Heart right ventricle (tissue), 16 donors: ENCODE measurements at regions not wholly inside any gene's neighbourhood (a gene's known extent, or its start where the extent isn't known, plus 50 kb on each side); places are given as distances from the start of the nearest gene placed in this dataset.

Experiments used
- ATAC-seq, 8 donors: fragments of 200-7000 bp; cut with Tn5 transposase; one replicate each; pipeline ENCODE4 v1.9.1; 2020; ENCODE audit warnings: mild to moderate bottlenecking in 8 of 8, moderate library complexity in 8 of 8, moderate number of reproducible peaks in 1 of 8
- DNase-seq, 2 donors: peaks; one replicate each; pipeline ENCODE4 v3.0.0-alpha.2; 2020
- H3K27ac ChIP-seq, 10 donors: fragments of 200-600 bp; sonication (generic) in 2 of 10; one replicate each; pipeline versions ENCODE4 v1.5.0 to v1.8.0; 2020 to 2022; ENCODE audit warnings: mild to moderate bottlenecking in 3 of 10
- H3K27me3 ChIP-seq, 7 donors: fragments of 200-600 bp; one replicate each; pipeline ENCODE4 v1.8.0; 2021 to 2022; ENCODE audit warnings: mild to moderate bottlenecking in 2 of 7
- H3K36me3 ChIP-seq, 9 donors: fragments of 200-600 bp; sonication (generic) in 1 of 9; one replicate each; pipeline versions ENCODE4 v1.5.0 to v1.8.0; 2020 to 2022; ENCODE audit warnings: mild to moderate bottlenecking in 2 of 9
- H3K4me1 ChIP-seq, 9 donors: fragments of 200-600 bp; sonication (generic) in 1 of 9; one replicate each; pipeline versions ENCODE4 v1.5.0 to v1.8.0; 2020 to 2022; ENCODE audit warnings: mild to moderate bottlenecking in 4 of 9
- H3K4me3 ChIP-seq, 10 donors: fragments of 200-600 bp; sonication (generic) in 2 of 10; one replicate each; pipeline versions ENCODE4 v1.5.0 to v1.8.0; 2020 to 2022; ENCODE audit warnings: mild to moderate bottlenecking in 7 of 10, moderate library complexity in 2 of 10
- H3K9me3 ChIP-seq, 11 donors: fragments of 200-600 bp in 10 of 11; sonication (generic) in 2 of 11; one replicate each; pipeline versions ENCODE4 v1.5.0 to v1.8.0; 2013 to 2022; ENCODE audit warnings: mild to moderate bottlenecking in 2 of 11, control low read depth in 1 of 11, moderate library complexity in 1 of 11
- CTCF ChIP-seq, 9 donors: fragments of 200-600 bp; sonication (generic) in 2 of 9; IDR thresholded peaks; one replicate each; pipeline versions ENCODE4 v1.5.0 to v1.8.0; 2021 to 2022; ENCODE audit warnings: antibody characterized with exemption in 9 of 9, mild to moderate bottlenecking in 5 of 9, moderate library complexity in 1 of 9
- WGBS, 2 donors: extraction: QIAGEN DNeasy Blood & Tissue Kit; methylation state at CpG; one replicate each; pipeline ENCODE4 v1.1.7; 2013; ENCODE audit warnings: inconsistent platforms in 1 of 2; 5-methylcytosine and 5-hydroxymethylcytosine counted together
- intact Hi-C, 10 donors: fragments of 100-400 bp; cut with DNase I; formaldehyde crosslinking; loops; one replicate each; pipeline versions ENCODE4 v1.11.1 to v1.14.2; 2022
- donor health status: Arrhythmogenic right ventricular cardiomyopathy.
- donor health status: ischemic (EF 13 %, LVEDD 7.1; RV severe dilation, severe dysfunction).
- donor health status: healthy with polysubstance abuse.
- donor health status: DM: no; HTN: yes; CAD: no.
- donor health status: DM: no; HTN: no; CAD: no.
- donor health status: ischemic (EF 25% LVEDD 6.9; RV normal size, moderate dysfunction).
- donor health status: ischemic (EF 25% LVEDD 5.7; RV mildly dilated, moderate dysfunction).
- donor health status: healthy.
- donor health status: DM: yes; HTN: yes; CAD: no.
- donor health status: Ischemic cardiomyopathy.
- donor health status: ischemic (EF 35%, LVEDD 5.7; RV mildly dilated, moderate dysfunction).
- donor health status: nonischemic (EF 11% LVEDD 7.7; RV severe dilation, severe dysfunction).
- donor health status: DM: yes; HTN: yes; CAD: no.
- donor health status: PGD.
- donor health status: ischemic (EF 29% LVEDD 5.4; RV normal size, mild dysfunction).
- donor health status: nonischemic (EF 23%, LVEDD 6.1; RV moderate dilation, normal function).

GRCh38 chr20:19943061-19943521, 74.1 kb upstream of the NAA20 start:
- ATAC-seq (peak in 4 of 8 donors; percentile 8 to 20 (median 16)), DNase-seq (no peak)

GRCh38 chr20:19944772-19945459, 72.2 kb upstream of the NAA20 start:
- no peak overlapping the region for H3K4me3 ChIP-seq
- peaks cover 20 to 91% (median 71%) of the 10 kb centered on the region in 9 donors for H3K4me1 ChIP-seq
- intact Hi-C loops, result loop anchor here in 3 of 10 donors (5.0 kb wide), 4 partner anchors 32 to 58 kb away; no protein-coding TSS in a partner anchor
- H3K36me3 ChIP-seq, result peaks cover 0 to 65% (median 17%) of the 10 kb centered on the region in 9 donors
- no peaks in the 10 kb centered on the region for H3K27me3 ChIP-seq
- H3K27ac ChIP-seq, result peak overlapping the region; percentile 20 to 89 (median 74)
- DNase-seq (no peak), ATAC-seq (peak in 7 of 8 donors; percentile 53 to 77 (median 67))
- TF ChIP-seq CTCF (IDR thresholded peaks at IDR 0.05), result no peak
- WGBS, 2 donors, result 46 to 50% methylated on average over 4 of the region's 4 CpGs
- no peaks in the 10 kb centered on the region for H3K9me3 ChIP-seq

More at GRCh38 chr20:19943061-19943521, 74.1 kb upstream of the NAA20 start:
- H3K27ac ChIP-seq, result peak overlapping the region; percentile 19 to 89 (median 53)
- peaks cover 20 to 95% (median 87%) of the 10 kb centered on the region in 9 donors for H3K4me1 ChIP-seq
- H3K9me3 ChIP-seq, result no peaks in the 10 kb centered on the region
- H3K4me3 ChIP-seq, result no peak overlapping the region
- H3K27me3 ChIP-seq, result no peaks in the 10 kb centered on the region
- peaks cover 0 to 65% (median 14%) of the 10 kb centered on the region in 9 donors for H3K36me3 ChIP-seq
- 55 to 67% methylated on average over 7 of the region's 7 CpGs for WGBS, 2 donors
- intact Hi-C loops, result loop anchor here in 3 of 10 donors (5.0 kb wide), 4 partner anchors 34 to 56 kb away; no protein-coding TSS in a partner anchor
- no peak for TF ChIP-seq CTCF (IDR thresholded peaks at IDR 0.05)

- Histone ChIP-seq H3K4me1 (peaks cover 20 to 83% (median 60%) of the 10 kb centered on the region in 9 donors), H3K27me3 (no peaks in the 10 kb centered on the region), H3K9me3 (no peaks in the 10 kb centered on the region), H3K4me3 (no peak overlapping the region), H3K27ac (peak overlapping the region; percentile 20 to 89 (median 72)), H3K36me3 (peaks cover 0 to 69% (median 11%) of the 10 kb centered on the region in 9 donors)
- DNase-seq (peak in 1 of 2 donors; percentile 40), ATAC-seq (peak in 7 of 8 donors; percentile 14 to 82 (median 46))
- WGBS, 2 donors, result 68 to 72% methylated on average over 14 of the region's 14 CpGs
- no peak for TF ChIP-seq CTCF (IDR thresholded peaks at IDR 0.05)
- intact Hi-C loops, result no loop called here
These were observed 71.2 kb upstream of the NAA20 start for GRCh38 chr20:19945732-19946670.
